ENCODE measurements at regions not wholly inside any gene's neighbourhood (a gene's known extent, or its start where the extent isn't known, plus 50 kb on each side); places are given as distances from the start of the nearest gene placed in this dataset.

DNA sequence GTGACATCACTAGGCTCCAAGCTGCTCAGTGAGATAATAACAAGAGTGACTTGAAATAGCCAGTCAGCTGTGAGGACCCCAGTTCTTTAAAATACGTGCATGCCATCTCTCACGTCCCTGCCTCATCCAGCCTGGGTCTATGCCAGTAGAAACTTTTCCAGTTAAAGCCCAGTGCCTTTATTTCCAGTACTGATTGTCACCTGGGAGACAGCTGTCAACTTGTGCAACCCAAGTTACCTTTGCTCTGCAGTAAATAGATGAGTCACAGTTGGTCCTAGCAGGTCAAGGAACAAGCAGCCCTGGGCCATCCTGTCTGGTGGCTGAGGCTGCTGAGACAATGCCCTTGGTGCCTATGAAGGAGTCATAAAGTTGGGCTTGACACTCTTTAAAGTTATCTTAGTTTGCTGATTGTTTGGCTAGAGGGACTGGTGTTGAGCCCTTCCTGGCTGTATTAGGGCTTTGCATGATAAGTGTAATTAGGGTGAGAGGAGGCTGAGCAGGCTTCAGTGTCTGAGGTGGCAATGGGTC, 228.7 kb downstream of the LACC1 start:
- TF ChIP-seq EZH2 (IDR thresholded peaks at IDR 0.05; ENCODE audit: borderline replicate concordance, low read length): no peak
- TF ChIP-seq, protein P1, sequence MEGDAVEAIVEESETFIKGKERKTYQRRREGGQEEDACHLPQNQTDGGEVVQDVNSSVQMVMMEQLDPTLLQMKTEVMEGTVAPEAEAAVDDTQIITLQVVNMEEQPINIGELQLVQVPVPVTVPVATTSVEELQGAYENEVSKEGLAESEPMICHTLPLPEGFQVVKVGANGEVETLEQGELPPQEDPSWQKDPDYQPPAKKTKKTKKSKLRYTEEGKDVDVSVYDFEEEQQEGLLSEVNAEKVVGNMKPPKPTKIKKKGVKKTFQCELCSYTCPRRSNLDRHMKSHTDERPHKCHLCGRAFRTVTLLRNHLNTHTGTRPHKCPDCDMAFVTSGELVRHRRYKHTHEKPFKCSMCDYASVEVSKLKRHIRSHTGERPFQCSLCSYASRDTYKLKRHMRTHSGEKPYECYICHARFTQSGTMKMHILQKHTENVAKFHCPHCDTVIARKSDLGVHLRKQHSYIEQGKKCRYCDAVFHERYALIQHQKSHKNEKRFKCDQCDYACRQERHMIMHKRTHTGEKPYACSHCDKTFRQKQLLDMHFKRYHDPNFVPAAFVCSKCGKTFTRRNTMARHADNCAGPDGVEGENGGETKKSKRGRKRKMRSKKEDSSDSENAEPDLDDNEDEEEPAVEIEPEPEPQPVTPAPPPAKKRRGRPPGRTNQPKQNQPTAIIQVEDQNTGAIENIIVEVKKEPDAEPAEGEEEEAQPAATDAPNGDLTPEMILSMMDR (conservative IDR thresholded peaks at IDR 0.05 in 1 of 2, IDR thresholded peaks at IDR 0.05 in 1 of 2; ENCODE audit: extremely low read depth in 1 of 2, insufficient read depth in 1 of 2, low read depth in 1 of 2, low read length in 2 of 2): no peak

Data from mammary epithelial cell (primary cell).